Fibroblast of lung (primary cell): ENCODE measurements at regions not wholly inside any gene's neighbourhood (a gene's known extent, or its start where the extent isn't known, plus 50 kb on each side); places are given as distances from the start of the nearest gene placed in this dataset.
A peak's percentile ranks its signal among the peaks of the same experiment; 100 is the strongest.
"Not testable (repeated sequence)": the region's sequence is repeated elsewhere in the genome, so short reads cannot be mapped to it uniquely, and the experiment has no call there.

ENCODE experiments used
- DNase-seq, 2 donors: peaks; one replicate each; pipeline versions ENCODE4 v3.0.0 to v3.0.0-alpha.2; 2010; ENCODE audit warnings: low read depth in 2 of 2
- H2AFZ ChIP-seq: 2 replicates; pipeline ENCODE4 v1.5.1; 2012; ENCODE audit warnings: low read length, control low read depth, inconsistent platforms
- H3K27ac ChIP-seq: 2 replicates; pipeline ENCODE4 v1.5.1; 2011; ENCODE audit warnings: low read length, control low read depth; ENCODE audit not compliant: insufficient read depth
- H3K27me3 ChIP-seq: 2 replicates; pipeline ENCODE4 v1.5.1; 2011; ENCODE audit warnings: mild to moderate bottlenecking, low read length; ENCODE audit not compliant: control insufficient read depth, insufficient read depth
- H3K36me3 ChIP-seq: 2 replicates; pipeline ENCODE4 v1.5.1; 2011; ENCODE audit warnings: low read length; ENCODE audit not compliant: control insufficient read depth, insufficient read depth
- H3K4me1 ChIP-seq: 2 replicates; pipeline ENCODE4 v1.5.1; 2011; ENCODE audit warnings: low read length; ENCODE audit not compliant: control insufficient read depth, insufficient read depth; ENCODE audit errors: extremely low read depth
- H3K4me2 ChIP-seq: 2 replicates; pipeline ENCODE4 v1.5.1; 2011; ENCODE audit warnings: low read length, control low read depth; ENCODE audit not compliant: insufficient read depth; ENCODE audit errors: extremely low read depth
- H3K4me3 ChIP-seq, 4 experiments: fragments of 200-600 bp in 1 of 4; sonication (generic) in 1 of 4; replicated peaks in 1 of 4; 2 replicates each; pipeline ENCODE4 v1.5.1; 2011 to 2016; ENCODE audit warnings: low read length in 4 of 4, low read depth in 3 of 4, mild to moderate bottlenecking in 3 of 4, control low read depth in 2 of 4, inconsistent platforms in 1 of 4, mixed read lengths in 1 of 4; ENCODE audit not compliant: insufficient read depth in 1 of 4; ENCODE audit errors: control extremely low read depth in 1 of 4
- H3K79me2 ChIP-seq: 2 replicates; pipeline ENCODE4 v1.5.1; 2012; ENCODE audit warnings: mild to moderate bottlenecking, low read length, inconsistent platforms; ENCODE audit not compliant: control insufficient read depth, insufficient read depth
- H3K9ac ChIP-seq: 2 replicates; pipeline ENCODE4 v1.5.1; 2011; ENCODE audit warnings: mild to moderate bottlenecking, low read length, control low read depth; ENCODE audit not compliant: insufficient read depth
- H3K9me3 ChIP-seq: 2 replicates; pipeline ENCODE4 v1.5.1; 2012; ENCODE audit warnings: low read depth, low read length; ENCODE audit not compliant: control insufficient read depth, insufficient read depth
- H4K20me1 ChIP-seq: 2 replicates; pipeline ENCODE4 v1.5.1; 2011; ENCODE audit warnings: low read length; ENCODE audit not compliant: control insufficient read depth, insufficient read depth; ENCODE audit errors: extremely low read depth
- EZH2 ChIP-seq: IDR thresholded peaks from 2 replicates; pipeline ENCODE4 v1.5.1; 2012; ENCODE audit warnings: low read length, control low read depth, mild to moderate bottlenecking; ENCODE audit errors: missing control alignments
- TF ChIP-seq, protein P1 (sequence below), 2 donors: IDR thresholded peaks in 1 of 2; conservative IDR thresholded peaks in 1 of 2; 1 replicate in 1 of 2; 2 replicates in 1 of 2; pipeline ENCODE4 v1.5.1; 2011 to 2012; ENCODE audit warnings: low read length in 2 of 2, control low read depth in 1 of 2, inconsistent platforms in 1 of 2, low read depth in 1 of 2, mild to moderate bottlenecking in 1 of 2

DNA sequence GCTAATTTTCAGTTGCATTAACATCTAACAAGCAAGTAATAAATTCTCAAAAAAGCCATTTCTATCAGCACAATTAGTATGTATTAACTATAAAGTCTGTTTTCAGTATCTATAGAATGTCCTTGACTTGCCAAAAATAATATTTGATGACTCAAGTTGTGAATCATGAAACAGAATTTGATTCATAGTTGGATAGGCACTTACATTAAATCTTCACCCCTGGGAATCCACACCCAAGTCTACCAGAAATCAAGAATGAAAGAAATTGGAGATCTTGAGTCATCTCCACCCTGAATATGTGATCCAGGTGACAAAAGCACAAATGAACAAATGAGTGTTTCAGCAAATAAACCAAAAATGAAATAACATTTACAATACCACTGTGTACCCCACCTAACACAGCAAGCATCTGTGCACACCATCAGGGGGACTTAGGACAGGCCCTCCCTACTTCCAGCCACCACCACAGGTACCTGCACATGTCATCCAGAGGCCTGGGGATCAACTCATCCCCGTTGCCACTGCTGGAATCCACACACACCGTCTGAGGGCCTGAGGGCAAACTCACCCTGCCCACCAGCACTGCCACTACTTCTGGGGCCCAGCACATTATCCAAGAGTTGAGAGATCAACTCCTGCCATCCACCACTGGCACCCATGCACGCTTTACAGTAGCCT is 160.1 kb downstream of the MTERF1 start:
- no peaks in the 10 kb centered on the region for H3K9me3 ChIP-seq
- no peaks in the 10 kb centered on the region for H3K36me3 ChIP-seq
- H3K79me2 ChIP-seq, result no peaks in the 10 kb centered on the region
- no peak overlapping the region for H3K27ac ChIP-seq
- no peak overlapping the region for H3K4me3 ChIP-seq
- H3K4me1 ChIP-seq, result no peaks in the 10 kb centered on the region
- H3K27me3 ChIP-seq, result no peaks in the 10 kb centered on the region
- peak; percentile 49 to 56 for DNase-seq
- TF ChIP-seq EZH2, result no peak
- TF ChIP-seq, protein P1, sequence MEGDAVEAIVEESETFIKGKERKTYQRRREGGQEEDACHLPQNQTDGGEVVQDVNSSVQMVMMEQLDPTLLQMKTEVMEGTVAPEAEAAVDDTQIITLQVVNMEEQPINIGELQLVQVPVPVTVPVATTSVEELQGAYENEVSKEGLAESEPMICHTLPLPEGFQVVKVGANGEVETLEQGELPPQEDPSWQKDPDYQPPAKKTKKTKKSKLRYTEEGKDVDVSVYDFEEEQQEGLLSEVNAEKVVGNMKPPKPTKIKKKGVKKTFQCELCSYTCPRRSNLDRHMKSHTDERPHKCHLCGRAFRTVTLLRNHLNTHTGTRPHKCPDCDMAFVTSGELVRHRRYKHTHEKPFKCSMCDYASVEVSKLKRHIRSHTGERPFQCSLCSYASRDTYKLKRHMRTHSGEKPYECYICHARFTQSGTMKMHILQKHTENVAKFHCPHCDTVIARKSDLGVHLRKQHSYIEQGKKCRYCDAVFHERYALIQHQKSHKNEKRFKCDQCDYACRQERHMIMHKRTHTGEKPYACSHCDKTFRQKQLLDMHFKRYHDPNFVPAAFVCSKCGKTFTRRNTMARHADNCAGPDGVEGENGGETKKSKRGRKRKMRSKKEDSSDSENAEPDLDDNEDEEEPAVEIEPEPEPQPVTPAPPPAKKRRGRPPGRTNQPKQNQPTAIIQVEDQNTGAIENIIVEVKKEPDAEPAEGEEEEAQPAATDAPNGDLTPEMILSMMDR (conservative IDR thresholded peaks at IDR 0.05 in 1 of 2, IDR thresholded peaks at IDR 0.05 in 1 of 2; ENCODE audit: low read depth in 1 of 2, low read length in 2 of 2), result no peak
- H4K20me1 ChIP-seq, result no peaks in the 10 kb centered on the region
- no peak overlapping the region for H3K9ac ChIP-seq
- H3K4me2 ChIP-seq, result no peak overlapping the region
- H2AFZ ChIP-seq, result no peak overlapping the region

DNA sequence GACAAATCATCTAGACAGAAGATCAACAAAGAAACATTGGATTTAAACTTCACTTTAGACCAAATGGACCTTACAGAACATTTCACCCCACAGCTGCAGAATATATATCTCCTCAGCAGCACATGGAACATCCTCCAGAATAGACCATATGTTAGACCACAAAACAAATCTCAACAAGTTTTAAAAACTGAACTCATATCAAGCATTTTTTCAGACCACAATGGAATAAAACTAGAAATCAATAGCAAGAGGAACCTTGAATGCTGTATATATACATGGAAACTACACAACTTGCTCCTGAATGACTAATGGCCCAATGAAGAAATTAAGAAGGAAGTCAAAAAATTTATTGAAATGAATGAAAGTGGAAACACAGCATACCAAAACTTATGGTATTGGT is 157.7 kb downstream of the MTERF1 start:
- Histone ChIP-seq H3K27ac (no peak overlapping the region), H3K36me3 (no peaks in the 10 kb centered on the region), H3K27me3 (no peaks in the 10 kb centered on the region), H4K20me1 (no peaks in the 10 kb centered on the region), H3K9ac (no peak overlapping the region), H3K4me2 (no peak overlapping the region), H3K4me1 (no peaks in the 10 kb centered on the region), H3K79me2 (no peaks in the 10 kb centered on the region), H3K4me3 (no peak overlapping the region), H3K9me3 (no peaks in the 10 kb centered on the region), H2AFZ (no peak overlapping the region)
- no peak for TF ChIP-seq EZH2
- TF ChIP-seq, protein P1 (conservative IDR thresholded peaks at IDR 0.05 in 1 of 2, IDR thresholded peaks at IDR 0.05 in 1 of 2; ENCODE audit: low read depth in 1 of 2, low read length in 2 of 2), result no peak
- no peak for DNase-seq

GRCh38 chr7:91729046-91729445 is 151.5 kb downstream of the MTERF1 start:
- not testable (repeated sequence) for H3K4me3 ChIP-seq, H3K9ac ChIP-seq, H3K27ac ChIP-seq, H3K79me2 ChIP-seq, H2AFZ ChIP-seq, H3K9me3 ChIP-seq, H3K27me3 ChIP-seq, H3K4me1 ChIP-seq, H4K20me1 ChIP-seq, H3K36me3 ChIP-seq, DNase-seq, H3K4me2 ChIP-seq
